Ovary (tissue), 3 donors: ENCODE measurements at regions not wholly inside any gene's neighbourhood (a gene's known extent, or its start where the extent isn't known, plus 50 kb on each side); places are given as distances from the start of the nearest gene placed in this dataset.

Experiments used
- EP300 ChIP-seq: sonication (generic); formaldehyde crosslinking; IDR thresholded peaks from one replicate; pipeline ENCODE4 v1.6.1; 2017; ENCODE audit warnings: antibody characterized with exemption
- POLR2A ChIP-seq: fragments of 450-650 bp; IDR thresholded peaks from one replicate; pipeline ENCODE4 v1.6.1; 2017; ENCODE audit warnings: antibody characterized with exemption, mild to moderate bottlenecking, moderate library complexity
- TF ChIP-seq, protein P1 (sequence below), 3 donors: fragments of 450-650 bp in 2 of 3; fragments of 200-600 bp in 1 of 3; IDR thresholded peaks; one replicate each; pipeline versions ENCODE4 v1.5.1 to v1.8.0; 2016 to 2022; ENCODE audit warnings: antibody characterized with exemption in 3 of 3, mild to moderate bottlenecking in 1 of 3
- donor health status: DM: no; HTN: no; CAD: no.

DNA sequence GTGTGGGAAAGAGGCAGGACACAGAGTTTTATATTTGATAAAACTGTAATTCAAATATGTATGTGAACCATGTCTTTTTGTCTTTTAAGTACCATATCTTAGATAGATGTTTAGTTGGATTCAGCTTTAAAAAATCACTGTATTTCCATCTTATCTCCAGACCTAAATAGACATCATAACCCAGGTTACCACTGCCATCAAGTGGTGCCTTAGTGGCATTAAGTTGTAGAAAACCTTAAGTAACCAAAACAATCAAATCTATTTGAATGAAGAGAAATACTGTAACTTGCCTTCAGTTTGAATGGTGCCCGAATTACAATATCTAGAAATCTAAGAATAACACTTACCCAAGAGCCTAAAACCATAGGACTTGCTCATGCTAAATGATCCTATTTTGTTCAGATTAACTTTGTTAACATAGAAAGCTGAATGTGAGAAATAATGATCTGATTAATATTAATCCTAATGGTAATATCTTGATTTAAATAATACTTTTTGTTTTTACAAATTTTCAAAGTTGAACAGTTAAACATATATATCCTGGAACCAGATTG lies 92.5 kb upstream of the MAP2 start:
- TF ChIP-seq, protein P1, sequence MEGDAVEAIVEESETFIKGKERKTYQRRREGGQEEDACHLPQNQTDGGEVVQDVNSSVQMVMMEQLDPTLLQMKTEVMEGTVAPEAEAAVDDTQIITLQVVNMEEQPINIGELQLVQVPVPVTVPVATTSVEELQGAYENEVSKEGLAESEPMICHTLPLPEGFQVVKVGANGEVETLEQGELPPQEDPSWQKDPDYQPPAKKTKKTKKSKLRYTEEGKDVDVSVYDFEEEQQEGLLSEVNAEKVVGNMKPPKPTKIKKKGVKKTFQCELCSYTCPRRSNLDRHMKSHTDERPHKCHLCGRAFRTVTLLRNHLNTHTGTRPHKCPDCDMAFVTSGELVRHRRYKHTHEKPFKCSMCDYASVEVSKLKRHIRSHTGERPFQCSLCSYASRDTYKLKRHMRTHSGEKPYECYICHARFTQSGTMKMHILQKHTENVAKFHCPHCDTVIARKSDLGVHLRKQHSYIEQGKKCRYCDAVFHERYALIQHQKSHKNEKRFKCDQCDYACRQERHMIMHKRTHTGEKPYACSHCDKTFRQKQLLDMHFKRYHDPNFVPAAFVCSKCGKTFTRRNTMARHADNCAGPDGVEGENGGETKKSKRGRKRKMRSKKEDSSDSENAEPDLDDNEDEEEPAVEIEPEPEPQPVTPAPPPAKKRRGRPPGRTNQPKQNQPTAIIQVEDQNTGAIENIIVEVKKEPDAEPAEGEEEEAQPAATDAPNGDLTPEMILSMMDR (IDR thresholded peaks at IDR 0.05) = no peak
- TF ChIP-seq POLR2A (no peak), EP300 (no peak)
